ENCODE measurements at regions not wholly inside any gene's neighbourhood (a gene's known extent, or its start where the extent isn't known, plus 50 kb on each side); places are given as distances from the start of the nearest gene placed in this dataset.

- Histone ChIP-seq H3K4me3 (no peak overlapping the region), H3K4me1 (replicated peaks in 1 of 2) (no peaks in the 10 kb centered on the region), H3K27ac (no peak overlapping the region), H3K36me3 (replicated peaks in 1 of 2) (no peaks in the 10 kb centered on the region), H3K27me3 (no peaks in the 10 kb centered on the region), H3K9me3 (replicated peaks in 1 of 3) (no peaks in the 10 kb centered on the region)
- WGBS, 4 donors = 91 to 92% (median 92%) methylated on average over 4 of the region's 4 CpGs
- DNase-seq = no peak
- TF ChIP-seq CTCF (IDR thresholded peaks at IDR 0.05) (no peak), POLR2A (IDR thresholded peaks at IDR 0.05) (no peak)
- intact Hi-C loops (cut with DNase I) = no loop called here
These were observed 490.4 kb upstream of the ID2 start for GRCh38 chr2:8191427-8191826.

- Histone ChIP-seq H3K4me3 (no peak overlapping the region), H3K36me3 (replicated peaks in 1 of 2) (no peaks in the 10 kb centered on the region), H3K9me3 (replicated peaks in 1 of 3) (no peaks in the 10 kb centered on the region), H3K27ac (no peak overlapping the region), H3K4me1 (replicated peaks in 1 of 2) (no peaks in the 10 kb centered on the region), H3K27me3 (no peaks in the 10 kb centered on the region)
- no peak for DNase-seq
- intact Hi-C loops (cut with DNase I) = no loop called here
- no peak for TF ChIP-seq CTCF (IDR thresholded peaks at IDR 0.05)
- TF ChIP-seq POLR2A (IDR thresholded peaks at IDR 0.05) = no peak
- 80 to 95% (median 87%) methylated on average over 2 of the region's 2 CpGs for WGBS, 4 donors
These were observed 488.7 kb upstream of the ID2 start for GRCh38 chr2:8193146-8193545.

GRCh38 chr2:8193686-8194615, 487.9 kb upstream of the ID2 start:
- Histone ChIP-seq H3K9me3 (replicated peaks in 1 of 3) (no peaks in the 10 kb centered on the region), H3K4me1 (replicated peaks in 1 of 2) (no peaks in the 10 kb centered on the region), H3K4me3 (no peak overlapping the region), H3K36me3 (replicated peaks in 1 of 2) (no peaks in the 10 kb centered on the region), H3K27ac (no peak overlapping the region), H3K27me3 (no peaks in the 10 kb centered on the region)
- DNase-seq = no peak
- no peak for TF ChIP-seq POLR2A (IDR thresholded peaks at IDR 0.05)
- TF ChIP-seq CTCF (IDR thresholded peaks at IDR 0.05) = no peak
- intact Hi-C loops (cut with DNase I) = no loop called here
- 75 to 85% (median 77%) methylated on average over 15 of the region's 15 CpGs for WGBS, 4 donors

- 32 to 70% (median 45%) methylated on average over 1 of the region's 1 CpG for WGBS, 4 donors
These were observed 486.1 kb upstream of the ID2 start for GRCh38 chr2:8195784-8196183.

More at GRCh38 chr2:8195784-8196183, 486.1 kb upstream of the ID2 start:
- H3K4me3 ChIP-seq = no peak overlapping the region
- no peaks in the 10 kb centered on the region for H3K4me1 ChIP-seq (replicated peaks in 1 of 2)
- no peaks in the 10 kb centered on the region for H3K27me3 ChIP-seq
- H3K36me3 ChIP-seq (replicated peaks in 1 of 2) = no peaks in the 10 kb centered on the region
- intact Hi-C loops (cut with DNase I) = no loop called here
- no peak for DNase-seq
- no peak overlapping the region for H3K27ac ChIP-seq
- H3K9me3 ChIP-seq (replicated peaks in 1 of 3) = no peaks in the 10 kb centered on the region
- TF ChIP-seq POLR2A (IDR thresholded peaks at IDR 0.05) = no peak
- TF ChIP-seq CTCF (IDR thresholded peaks at IDR 0.05) = no peak

Measured in adrenal gland (tissue), 9 donors.